ENCODE measurements at regions not wholly inside any gene's neighbourhood (a gene's known extent, or its start where the extent isn't known, plus 50 kb on each side); places are given as distances from the start of the nearest gene placed in this dataset.

DNA sequence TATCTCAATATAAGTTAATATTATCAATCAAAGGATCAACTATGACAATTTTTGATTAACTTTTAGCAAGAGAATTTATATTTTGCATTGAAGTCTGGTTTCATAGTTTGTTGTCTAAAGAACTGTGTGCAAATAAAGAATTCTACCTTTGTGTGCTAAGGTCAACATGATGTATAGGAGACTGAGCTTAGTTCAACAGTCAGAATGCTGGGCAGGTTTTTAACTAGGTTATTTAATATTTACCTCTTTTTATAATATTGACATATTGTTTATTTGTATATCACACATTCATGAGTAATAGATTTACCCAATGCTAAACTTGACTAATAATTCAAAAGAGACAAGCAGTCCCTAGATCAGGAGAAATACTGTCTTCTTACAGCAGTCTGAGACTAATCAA, 831.4 kb downstream of the DSC3 start:
- TF ChIP-seq, protein P1, sequence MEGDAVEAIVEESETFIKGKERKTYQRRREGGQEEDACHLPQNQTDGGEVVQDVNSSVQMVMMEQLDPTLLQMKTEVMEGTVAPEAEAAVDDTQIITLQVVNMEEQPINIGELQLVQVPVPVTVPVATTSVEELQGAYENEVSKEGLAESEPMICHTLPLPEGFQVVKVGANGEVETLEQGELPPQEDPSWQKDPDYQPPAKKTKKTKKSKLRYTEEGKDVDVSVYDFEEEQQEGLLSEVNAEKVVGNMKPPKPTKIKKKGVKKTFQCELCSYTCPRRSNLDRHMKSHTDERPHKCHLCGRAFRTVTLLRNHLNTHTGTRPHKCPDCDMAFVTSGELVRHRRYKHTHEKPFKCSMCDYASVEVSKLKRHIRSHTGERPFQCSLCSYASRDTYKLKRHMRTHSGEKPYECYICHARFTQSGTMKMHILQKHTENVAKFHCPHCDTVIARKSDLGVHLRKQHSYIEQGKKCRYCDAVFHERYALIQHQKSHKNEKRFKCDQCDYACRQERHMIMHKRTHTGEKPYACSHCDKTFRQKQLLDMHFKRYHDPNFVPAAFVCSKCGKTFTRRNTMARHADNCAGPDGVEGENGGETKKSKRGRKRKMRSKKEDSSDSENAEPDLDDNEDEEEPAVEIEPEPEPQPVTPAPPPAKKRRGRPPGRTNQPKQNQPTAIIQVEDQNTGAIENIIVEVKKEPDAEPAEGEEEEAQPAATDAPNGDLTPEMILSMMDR (IDR thresholded peaks at IDR 0.05; ENCODE audit: borderline replicate concordance, insufficient read depth, low read depth, low read length): no peak
- no peak overlapping the region for H3K4me3 ChIP-seq (ENCODE audit: low read depth, low read length)

DNA sequence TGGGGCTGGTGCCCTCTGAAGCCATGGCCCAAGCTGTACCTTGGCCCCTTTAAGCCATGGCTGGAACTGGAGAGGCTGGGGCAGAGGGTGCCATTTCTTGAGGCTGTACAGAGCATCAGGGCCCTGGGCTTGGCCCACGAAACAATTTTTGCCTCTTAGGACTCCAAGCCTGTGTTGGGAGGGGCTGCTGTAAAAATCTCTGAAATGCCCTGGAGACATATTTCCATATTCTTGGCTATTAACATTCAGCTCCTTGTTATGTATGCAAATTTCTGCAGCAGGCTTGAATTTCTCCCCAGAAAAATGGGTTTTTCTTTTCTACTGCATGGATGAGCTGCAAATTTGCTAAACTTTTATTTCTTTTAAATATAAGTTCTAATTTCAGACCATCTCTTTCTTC, 834.0 kb downstream of the DSC3 start:
- TF ChIP-seq, protein P1 (IDR thresholded peaks at IDR 0.05; ENCODE audit: borderline replicate concordance, insufficient read depth, low read depth, low read length): no peak
- no peak overlapping the region for H3K4me3 ChIP-seq (ENCODE audit: low read depth, low read length)

- TF ChIP-seq, protein P1 (IDR thresholded peaks at IDR 0.05; ENCODE audit: borderline replicate concordance, insufficient read depth, low read depth, low read length): no peak
- H3K4me3 ChIP-seq (ENCODE audit: low read depth, low read length): no peak overlapping the region
Measured at GRCh38 chr18:30192216-30192615, 850.3 kb downstream of the DSC3 start.

GRCh38 chr18:30186245-30186644, 856.3 kb downstream of the DSC3 start:
- TF ChIP-seq, protein P1 (IDR thresholded peaks at IDR 0.05; ENCODE audit: borderline replicate concordance, insufficient read depth, low read depth, low read length): no peak
- no peak overlapping the region for H3K4me3 ChIP-seq (ENCODE audit: low read depth, low read length)

- TF ChIP-seq, protein P1 (IDR thresholded peaks at IDR 0.05; ENCODE audit: borderline replicate concordance, insufficient read depth, low read depth, low read length): no peak
- H3K4me3 ChIP-seq (ENCODE audit: low read depth, low read length): no peak overlapping the region
Measured at GRCh38 chr18:30177056-30177455, 865.5 kb downstream of the DSC3 start.

- TF ChIP-seq, protein P1 (IDR thresholded peaks at IDR 0.05; ENCODE audit: borderline replicate concordance, insufficient read depth, low read depth, low read length): no peak
- H3K4me3 ChIP-seq (ENCODE audit: low read depth, low read length): no peak overlapping the region
Measured at GRCh38 chr18:30175621-30176225, 866.8 kb downstream of the DSC3 start.

GRCh38 chr18:30175061-30175574, 867.4 kb downstream of the DSC3 start:
- H3K4me3 ChIP-seq (ENCODE audit: low read depth, low read length): no peak overlapping the region
- TF ChIP-seq, protein P1 (IDR thresholded peaks at IDR 0.05; ENCODE audit: borderline replicate concordance, insufficient read depth, low read depth, low read length): no peak

All from GM12875 (cell line).